Body of pancreas (tissue), 4 donors: ENCODE measurements at regions not wholly inside any gene's neighbourhood (a gene's known extent, or its start where the extent isn't known, plus 50 kb on each side); places are given as distances from the start of the nearest gene placed in this dataset.

ENCODE experiments used
- POLR2A ChIP-seq, 3 donors: fragments of 450-650 bp; IDR thresholded peaks; one replicate each; pipeline ENCODE4 v1.6.1; 2016; ENCODE audit warnings: antibody characterized with exemption in 3 of 3, mild to moderate bottlenecking in 2 of 3
- TF ChIP-seq, protein P1 (sequence below), 7 experiments: fragments of 450-650 bp in 4 of 7; fragments of 200-600 bp in 3 of 7; sonication (generic) in 3 of 7; IDR thresholded peaks; one replicate each; pipeline ENCODE4 v1.5.1; 2016 to 2019; ENCODE audit warnings: antibody characterized with exemption in 7 of 7

DNA sequence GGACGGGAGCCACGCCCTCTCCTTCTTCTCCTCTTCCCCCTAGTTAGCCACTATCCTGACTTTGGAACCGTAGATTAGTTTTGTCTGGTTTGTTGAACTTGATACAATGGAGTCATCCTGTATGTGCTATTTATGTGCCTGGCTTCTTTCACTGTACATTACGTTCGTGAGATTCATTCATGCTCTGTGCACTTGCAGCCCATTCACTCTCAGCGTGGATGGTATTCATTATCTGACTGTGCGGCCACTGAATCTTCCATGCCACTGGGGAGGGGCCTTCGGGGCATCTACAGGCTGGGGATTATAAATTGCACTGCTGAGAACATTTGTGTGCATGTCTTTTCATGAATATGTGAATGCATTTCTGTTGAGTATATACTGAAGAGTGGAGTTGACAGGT is 262.5 kb downstream of the CDH26 start:
- TF ChIP-seq, protein P1, sequence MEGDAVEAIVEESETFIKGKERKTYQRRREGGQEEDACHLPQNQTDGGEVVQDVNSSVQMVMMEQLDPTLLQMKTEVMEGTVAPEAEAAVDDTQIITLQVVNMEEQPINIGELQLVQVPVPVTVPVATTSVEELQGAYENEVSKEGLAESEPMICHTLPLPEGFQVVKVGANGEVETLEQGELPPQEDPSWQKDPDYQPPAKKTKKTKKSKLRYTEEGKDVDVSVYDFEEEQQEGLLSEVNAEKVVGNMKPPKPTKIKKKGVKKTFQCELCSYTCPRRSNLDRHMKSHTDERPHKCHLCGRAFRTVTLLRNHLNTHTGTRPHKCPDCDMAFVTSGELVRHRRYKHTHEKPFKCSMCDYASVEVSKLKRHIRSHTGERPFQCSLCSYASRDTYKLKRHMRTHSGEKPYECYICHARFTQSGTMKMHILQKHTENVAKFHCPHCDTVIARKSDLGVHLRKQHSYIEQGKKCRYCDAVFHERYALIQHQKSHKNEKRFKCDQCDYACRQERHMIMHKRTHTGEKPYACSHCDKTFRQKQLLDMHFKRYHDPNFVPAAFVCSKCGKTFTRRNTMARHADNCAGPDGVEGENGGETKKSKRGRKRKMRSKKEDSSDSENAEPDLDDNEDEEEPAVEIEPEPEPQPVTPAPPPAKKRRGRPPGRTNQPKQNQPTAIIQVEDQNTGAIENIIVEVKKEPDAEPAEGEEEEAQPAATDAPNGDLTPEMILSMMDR (IDR thresholded peaks at IDR 0.05) = no peak
- TF ChIP-seq POLR2A (IDR thresholded peaks at IDR 0.05) = no peak
